ENCODE measurements at regions not wholly inside any gene's neighbourhood (a gene's known extent, or its start where the extent isn't known, plus 50 kb on each side); places are given as distances from the start of the nearest gene placed in this dataset.
"Not testable (repeated sequence)": the region's sequence is repeated elsewhere in the genome, so short reads cannot be mapped to it uniquely, and the experiment has no call there.

DNA sequence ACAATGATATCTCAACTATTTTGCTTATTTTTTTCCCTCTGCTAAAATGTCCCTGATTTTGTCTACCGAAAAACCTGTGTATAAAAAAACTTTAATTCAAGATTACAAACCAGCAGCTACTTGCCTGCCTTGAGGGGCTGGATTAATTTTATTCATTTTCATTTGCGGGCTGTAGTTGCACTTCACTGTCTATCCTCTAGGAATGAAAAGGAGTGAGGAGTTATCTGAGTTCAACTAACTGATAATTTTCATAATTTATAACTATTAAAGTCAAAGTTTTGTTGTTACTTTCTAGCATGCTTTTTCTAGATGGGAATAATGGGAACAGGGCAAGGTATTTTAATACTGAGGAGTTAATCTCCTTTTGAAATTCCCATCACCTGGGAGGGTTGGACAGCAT is 50.3 kb upstream of the AGTPBP1 start:
- not testable (repeated sequence) for H3K4me3 ChIP-seq (ENCODE audit: low read depth, low read length)

DNA sequence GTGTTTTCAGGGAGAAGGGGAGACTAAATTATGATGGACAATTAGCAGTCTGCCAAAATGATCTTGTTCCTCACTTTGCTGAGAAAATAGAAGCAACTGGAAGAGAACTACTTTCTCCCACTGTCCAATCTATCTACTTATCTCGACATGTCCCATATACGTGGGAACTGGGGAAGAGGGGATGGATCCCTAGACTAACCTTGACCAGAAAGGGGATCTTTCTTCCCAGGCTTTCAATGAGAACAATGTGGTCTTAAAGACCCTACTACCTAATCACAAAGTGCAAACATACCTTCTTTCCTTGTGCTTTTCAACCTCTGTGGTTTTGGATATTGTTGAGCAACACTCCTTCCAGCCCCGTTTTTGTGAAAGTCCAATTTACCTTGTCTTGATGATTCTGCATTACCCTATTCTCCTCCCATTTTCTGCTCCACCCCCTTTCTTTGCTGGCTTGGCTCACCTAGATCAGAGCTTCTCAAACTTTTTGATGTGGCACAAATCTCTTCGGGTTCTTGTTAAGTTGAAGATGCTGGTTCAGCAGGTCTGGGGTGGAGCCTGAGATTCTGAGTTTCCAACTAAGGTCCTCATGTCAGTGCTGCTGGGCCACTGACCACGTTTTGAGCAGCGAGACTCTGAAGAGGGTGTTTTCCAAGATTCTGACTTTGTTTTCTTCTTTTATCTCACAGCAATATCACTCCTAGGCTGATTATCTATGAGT is 61.4 kb upstream of the AGTPBP1 start:
- not testable (repeated sequence) for H3K4me3 ChIP-seq (ENCODE audit: low read depth, low read length)

DNA sequence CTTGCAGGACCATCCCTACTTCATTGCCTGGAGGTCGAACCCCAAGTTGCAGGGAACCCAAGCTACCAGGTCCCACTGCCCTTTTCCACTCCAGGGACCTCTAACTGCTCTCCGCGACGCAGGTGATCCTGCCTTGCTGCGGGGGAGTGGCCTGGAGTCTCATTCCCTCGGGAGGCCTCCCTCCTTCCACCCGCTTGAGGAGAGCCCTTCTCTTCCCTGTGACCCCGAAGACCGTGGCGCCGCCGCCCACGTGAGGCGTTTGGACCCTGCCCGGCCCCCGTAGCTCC is 63.0 kb upstream of the AGTPBP1 start:
- peak overlapping the region; percentile 68 for H3K4me3 ChIP-seq (ENCODE audit: low read depth, low read length)

DNA sequence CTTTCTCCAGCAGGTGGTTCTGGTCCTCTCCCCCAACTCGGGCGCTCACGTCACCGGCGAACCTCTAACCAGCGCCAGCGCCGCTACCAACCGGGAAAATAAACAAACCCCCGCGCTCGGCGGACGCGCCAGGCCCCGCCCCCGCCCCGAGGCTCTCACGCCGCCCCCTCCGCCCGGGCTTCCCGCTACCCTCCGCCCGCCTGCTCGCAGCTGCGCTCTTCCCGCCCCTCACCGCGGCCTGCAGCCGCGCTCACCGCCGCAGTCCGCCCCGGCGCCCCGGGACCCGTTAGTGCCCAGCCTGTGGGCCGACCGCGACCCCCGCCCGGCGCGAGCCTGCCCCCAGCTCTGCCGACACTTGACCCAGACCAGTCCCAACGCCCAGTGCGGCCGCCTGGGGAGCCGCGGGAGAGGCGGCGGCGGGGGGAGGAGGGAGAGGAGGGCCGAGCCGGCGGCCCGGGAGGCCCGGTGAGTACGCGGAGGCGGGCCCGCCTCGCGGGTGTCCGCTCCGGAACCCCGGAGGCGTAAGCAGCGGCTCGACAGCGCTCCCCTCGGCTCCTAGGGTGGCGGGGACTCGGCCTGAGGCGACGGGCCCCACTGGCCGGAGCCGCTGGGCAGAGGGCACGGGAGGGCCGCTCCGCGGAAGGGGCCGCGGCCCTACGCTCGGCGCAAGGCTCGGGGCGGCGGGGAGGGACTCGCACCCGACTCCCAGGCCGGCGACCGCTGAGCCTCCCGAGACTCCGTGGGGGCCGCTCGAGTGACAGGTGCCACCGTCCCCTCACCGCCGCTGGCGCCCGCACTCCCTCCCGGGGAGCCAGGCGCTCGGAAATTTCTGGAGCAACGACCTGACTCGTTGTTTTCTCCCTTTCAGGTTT is 63.6 kb upstream of the AGTPBP1 start:
- peak overlapping the region; percentile 68 for H3K4me3 ChIP-seq (ENCODE audit: low read depth, low read length)

DNA sequence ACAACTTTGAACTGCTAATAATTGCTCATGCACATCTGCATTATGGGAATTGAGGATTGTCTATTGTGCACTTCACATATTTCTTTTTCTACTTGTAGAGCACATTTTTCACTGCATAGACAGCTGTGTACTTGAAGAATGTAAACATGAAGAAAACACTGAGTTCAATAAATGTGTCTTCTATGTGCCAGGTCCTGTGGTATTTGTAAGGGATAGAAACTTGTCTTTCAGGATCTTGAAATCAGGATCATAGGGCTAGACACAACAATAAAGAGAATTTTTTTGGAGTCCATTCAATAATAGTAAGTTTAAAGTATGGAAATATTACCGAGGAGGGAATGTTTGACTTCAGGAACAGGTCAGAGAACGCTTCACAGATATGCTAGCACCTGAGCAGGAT is 66.6 kb upstream of the AGTPBP1 start:
- not testable (repeated sequence) for H3K4me3 ChIP-seq (ENCODE audit: low read depth, low read length)

DNA sequence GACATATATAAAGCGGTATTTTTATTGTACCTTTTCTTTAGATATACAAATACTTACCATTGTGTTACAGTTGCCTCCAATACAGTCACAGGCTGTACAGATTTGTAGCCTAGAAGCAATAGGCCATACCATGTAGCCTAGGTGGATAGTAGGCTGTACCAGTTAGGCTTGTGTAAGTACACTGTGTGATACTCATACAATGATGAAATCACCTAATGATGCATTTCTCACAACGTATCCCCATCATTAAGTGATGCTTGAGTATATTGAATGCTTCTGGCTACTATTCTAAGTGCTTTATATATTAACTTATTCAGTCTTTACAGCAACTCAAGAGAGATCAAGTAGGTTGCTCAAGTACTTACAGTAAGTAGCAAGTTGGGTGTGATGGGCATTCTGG is 71.6 kb upstream of the AGTPBP1 start:
- not testable (repeated sequence) for H3K4me3 ChIP-seq (ENCODE audit: low read depth, low read length)

DNA sequence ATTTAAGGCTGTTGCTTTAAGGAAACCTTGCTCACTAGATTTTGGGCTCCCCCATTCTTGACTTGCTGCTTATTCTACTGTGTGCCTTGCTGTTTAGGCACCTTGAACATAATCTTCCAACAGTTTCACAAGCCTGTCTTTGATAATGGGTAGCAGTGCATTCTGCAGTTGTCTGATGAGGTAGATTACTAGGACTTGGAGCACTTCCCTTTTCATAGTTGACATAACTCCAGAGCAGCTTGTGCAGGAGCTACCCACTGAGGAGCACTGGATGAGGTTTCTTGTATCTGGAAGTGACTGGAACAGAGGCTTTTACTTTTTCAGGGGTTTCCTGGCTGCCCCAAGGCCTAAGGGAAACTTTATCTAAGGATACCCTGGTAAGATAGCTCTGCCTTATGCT is 73.0 kb upstream of the AGTPBP1 start:
- not testable (repeated sequence) for H3K4me3 ChIP-seq (ENCODE audit: low read depth, low read length)

DNA sequence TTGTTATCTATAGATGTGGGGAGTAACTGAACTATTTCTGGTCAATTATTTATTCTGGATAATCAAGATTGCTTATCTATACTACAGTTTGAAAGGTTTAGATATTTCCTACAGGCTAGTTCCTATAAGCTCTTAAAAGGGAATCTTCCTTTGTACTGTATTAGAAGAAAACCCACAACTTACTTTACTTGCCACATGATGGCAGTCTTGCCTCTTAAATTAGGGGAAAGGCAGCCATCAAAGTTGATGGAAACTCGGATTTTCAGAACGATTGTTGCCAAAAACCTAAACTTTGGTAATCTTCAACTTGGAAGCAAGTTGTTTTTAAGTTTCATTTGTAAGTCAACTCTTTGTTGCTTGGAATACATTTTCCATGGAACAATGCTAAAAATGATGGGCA is 77.2 kb upstream of the AGTPBP1 start:
- H3K4me3 ChIP-seq (ENCODE audit: low read depth, low read length) = not testable (repeated sequence)

DNA sequence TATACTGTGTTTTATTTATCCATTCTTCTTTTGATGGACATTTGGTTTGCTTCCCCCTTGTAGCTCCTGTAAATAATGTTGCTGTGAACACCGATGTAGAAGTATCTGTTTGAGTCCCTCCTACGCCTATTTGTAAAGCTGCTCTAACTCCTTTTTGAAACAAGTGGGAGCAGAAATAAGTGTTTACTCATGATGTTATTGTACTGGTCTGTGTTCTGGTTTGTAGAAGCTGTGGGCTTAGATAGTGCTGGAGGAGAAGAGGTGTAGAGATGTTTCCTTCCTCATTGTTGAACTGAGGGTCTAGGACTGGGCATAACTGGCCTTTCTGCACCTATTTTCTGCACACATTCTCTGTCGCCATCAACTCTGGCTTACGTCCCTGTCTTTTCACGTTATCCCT is 78.8 kb upstream of the AGTPBP1 start:
- H3K4me3 ChIP-seq (ENCODE audit: low read depth, low read length) = not testable (repeated sequence)

DNA sequence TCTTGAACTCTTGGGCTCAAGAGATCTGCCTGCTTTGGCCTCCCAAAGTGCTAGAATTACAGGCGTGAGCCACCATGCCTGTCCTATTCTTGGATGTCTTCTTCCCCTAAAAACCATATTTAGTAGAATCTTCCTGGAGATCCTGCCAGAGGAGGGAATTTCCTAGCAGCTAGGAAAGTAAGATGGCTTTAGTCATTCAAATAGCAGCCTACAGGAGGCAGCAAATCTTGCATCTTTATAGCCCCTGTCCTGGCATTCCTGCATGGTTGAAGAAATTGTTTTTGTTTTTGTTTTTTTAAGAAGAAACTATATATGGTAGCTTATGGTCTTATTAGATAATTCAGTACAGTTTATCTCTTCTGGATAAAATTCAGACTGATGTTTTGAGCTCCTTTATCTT is 83.2 kb upstream of the AGTPBP1 start:
- TF ChIP-seq, protein P1, sequence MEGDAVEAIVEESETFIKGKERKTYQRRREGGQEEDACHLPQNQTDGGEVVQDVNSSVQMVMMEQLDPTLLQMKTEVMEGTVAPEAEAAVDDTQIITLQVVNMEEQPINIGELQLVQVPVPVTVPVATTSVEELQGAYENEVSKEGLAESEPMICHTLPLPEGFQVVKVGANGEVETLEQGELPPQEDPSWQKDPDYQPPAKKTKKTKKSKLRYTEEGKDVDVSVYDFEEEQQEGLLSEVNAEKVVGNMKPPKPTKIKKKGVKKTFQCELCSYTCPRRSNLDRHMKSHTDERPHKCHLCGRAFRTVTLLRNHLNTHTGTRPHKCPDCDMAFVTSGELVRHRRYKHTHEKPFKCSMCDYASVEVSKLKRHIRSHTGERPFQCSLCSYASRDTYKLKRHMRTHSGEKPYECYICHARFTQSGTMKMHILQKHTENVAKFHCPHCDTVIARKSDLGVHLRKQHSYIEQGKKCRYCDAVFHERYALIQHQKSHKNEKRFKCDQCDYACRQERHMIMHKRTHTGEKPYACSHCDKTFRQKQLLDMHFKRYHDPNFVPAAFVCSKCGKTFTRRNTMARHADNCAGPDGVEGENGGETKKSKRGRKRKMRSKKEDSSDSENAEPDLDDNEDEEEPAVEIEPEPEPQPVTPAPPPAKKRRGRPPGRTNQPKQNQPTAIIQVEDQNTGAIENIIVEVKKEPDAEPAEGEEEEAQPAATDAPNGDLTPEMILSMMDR (IDR thresholded peaks at IDR 0.05; ENCODE audit: low read depth, low read length) = 0 out of 2 replicates have a peak, but pooled peaks have one; percentile 6
- H3K4me3 ChIP-seq (ENCODE audit: low read depth, low read length) = not testable (repeated sequence)

DNA sequence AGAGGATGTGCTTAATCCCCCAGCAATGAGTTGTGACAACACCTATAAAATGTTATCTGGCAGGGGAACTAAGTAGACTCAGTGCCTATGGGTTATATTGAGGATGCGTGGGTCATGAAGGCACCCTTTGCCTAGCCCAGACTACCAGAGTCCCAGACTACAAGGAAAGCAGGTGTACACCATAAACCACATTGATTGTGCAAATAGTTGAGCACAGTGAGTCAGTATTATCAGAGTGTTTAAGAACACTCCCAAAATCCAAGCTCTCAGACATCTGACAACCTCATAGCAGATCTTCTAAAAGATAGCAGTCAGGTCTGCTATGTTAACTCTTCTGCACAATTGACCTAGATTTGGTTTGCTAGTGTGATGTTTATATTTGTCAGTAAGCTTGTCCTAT is 92.8 kb upstream of the AGTPBP1 start:
- not testable (repeated sequence) for H3K4me3 ChIP-seq (ENCODE audit: low read depth, low read length)

DNA sequence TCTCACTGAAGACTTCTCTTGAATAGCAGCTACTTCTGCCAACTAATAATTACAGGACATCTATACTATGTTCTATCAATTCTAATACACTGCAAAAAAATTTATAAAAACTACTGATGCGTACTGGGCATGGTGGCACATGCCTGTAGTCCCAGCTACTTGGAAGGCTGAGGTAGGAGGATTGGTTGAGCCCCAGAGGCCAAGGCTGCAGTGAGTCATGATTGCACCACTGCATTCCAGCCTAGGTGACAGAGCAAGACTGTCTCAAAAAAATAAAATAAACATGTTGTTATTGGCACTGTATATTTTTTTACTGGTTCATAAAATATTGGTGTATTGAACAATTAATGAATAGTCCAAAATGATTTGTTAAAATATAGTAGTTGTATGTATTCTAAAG is 97.0 kb upstream of the NAA35 start:
- not testable (repeated sequence) for H3K4me3 ChIP-seq (ENCODE audit: low read depth, low read length)

DNA sequence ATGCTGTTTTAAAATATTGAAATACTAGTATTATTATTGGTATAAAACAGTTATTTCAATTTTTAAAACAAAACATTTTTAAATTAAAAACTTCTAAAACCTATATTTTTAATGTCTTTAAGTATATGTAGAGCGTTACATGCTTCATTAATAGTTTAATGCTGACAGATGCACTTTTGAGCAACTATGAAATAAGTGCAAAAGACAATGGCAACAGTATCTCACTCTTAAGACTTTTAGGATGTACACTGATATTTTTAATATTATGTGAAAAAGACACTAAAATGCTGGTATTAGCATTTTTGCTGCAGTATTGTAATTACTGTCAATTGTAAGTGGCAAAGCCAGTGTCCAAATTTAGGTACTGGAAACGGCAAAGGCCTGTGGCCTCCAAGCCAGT is 93.2 kb upstream of the NAA35 start:
- H3K4me3 ChIP-seq (ENCODE audit: low read depth, low read length) = not testable (repeated sequence)

DNA sequence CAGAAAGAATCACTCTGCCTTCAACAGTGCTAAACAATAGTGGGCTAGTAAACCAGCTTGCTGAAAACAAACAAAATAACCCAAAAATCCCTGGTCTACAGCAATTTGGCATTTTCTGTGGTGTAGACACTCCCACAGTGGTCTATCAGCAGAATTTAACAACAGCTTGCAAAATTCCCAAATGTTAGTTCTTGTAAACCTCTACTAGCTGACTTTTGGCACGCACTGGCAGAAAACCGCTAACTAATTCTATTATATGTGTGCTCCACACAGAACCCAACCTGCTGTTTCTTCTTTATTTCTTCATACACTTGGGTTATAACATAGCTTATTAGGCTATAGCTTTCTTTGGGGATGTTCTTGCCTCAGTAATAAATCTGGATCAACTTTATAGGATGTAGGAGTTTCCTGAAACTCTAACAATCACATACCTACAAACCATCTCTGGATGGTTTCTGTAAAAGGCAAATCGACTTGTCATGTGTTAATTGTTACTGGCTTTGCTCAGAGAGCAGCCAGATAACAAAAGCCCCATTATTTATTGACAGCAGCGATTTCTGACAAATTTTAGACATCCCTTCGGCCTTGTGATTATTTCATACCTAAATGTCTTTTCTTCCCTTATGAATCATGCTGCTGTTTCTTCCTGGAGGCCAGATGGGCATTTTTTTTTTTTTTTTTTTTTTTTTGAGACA is 82.7 kb upstream of the NAA35 start:
- TF ChIP-seq, protein P1 (IDR thresholded peaks at IDR 0.05; ENCODE audit: low read depth, low read length) = no peak
- H3K4me3 ChIP-seq (ENCODE audit: low read depth, low read length) = no peak overlapping the region

Measured in WI38 (cell line).